Transverse colon (tissue), 4 donors: ENCODE measurements at regions not wholly inside any gene's neighbourhood (a gene's known extent, or its start where the extent isn't known, plus 50 kb on each side); places are given as distances from the start of the nearest gene placed in this dataset.

Experiments
- CTCF ChIP-seq, 5 experiments: fragments of 200-600 bp in 3 of 5; fragments of 450-650 bp in 2 of 5; sonication (generic) in 3 of 5; IDR thresholded peaks; 1 replicate in 2 of 5; 2 replicates in 3 of 5; pipeline ENCODE4 v1.5.1; 2016 to 2017; ENCODE audit warnings: antibody characterized with exemption in 5 of 5, inconsistent platforms in 3 of 5, mild to moderate bottlenecking in 2 of 5, moderate library complexity in 1 of 5
- POLR2AphosphoS5 ChIP-seq, 3 donors: sonication (generic); formaldehyde crosslinking; IDR thresholded peaks; one replicate each; pipeline ENCODE4 v1.6.1; 2016; ENCODE audit warnings: antibody characterized with exemption in 3 of 3

- TF ChIP-seq CTCF (IDR thresholded peaks at IDR 0.05) (no peak), POLR2AphosphoS5 (IDR thresholded peaks at IDR 0.05) (no peak)
Measured at GRCh38 chr21:15264084-15264665, 199.4 kb upstream of the NRIP1 start.
